ENCODE measurements at regions not wholly inside any gene's neighbourhood (a gene's known extent, or its start where the extent isn't known, plus 50 kb on each side); places are given as distances from the start of the nearest gene placed in this dataset.
A peak's percentile ranks its signal among the peaks of the same experiment; 100 is the strongest.

DNA sequence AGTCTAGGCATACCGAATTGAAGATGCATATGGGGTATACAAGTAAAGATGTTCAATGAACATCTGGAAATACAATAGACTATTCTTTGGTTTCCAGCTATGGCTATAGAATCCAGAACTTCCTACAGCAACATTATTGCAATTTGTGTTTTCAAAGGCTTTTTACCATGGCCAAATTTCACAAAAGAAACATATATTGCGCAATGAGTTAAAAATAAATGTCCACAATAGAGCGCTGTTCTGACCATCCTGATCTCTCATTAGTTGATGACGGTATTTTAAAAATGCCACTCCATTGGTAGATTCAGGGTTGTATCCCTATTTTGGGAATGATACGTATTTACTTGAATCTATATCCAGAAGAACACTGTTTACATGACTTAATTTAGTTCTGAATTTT, 139.2 kb downstream of the LINC00632 start:
- DNase-seq (ENCODE audit: low spot score), result no peak

DNA sequence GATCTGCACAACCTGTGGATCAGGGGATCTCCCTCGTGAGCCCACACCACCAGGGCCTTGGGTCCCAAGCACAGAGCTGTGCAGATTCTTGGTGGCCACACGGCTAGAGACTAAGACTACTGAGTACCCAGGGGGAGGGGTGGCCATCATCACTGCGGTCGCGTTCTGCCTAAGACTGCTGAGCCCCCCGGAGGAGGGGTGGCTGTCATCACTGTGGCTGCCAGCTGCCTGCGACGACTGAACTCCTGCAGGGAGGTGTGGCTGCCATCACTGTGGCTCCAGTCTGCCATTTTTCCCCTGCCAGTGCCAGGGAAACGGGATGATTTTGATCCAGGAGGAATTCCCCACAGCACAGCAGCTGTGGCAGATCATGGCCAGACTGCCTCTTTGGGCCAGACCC, 141.7 kb upstream of the SPANXB1 start:
- DNase-seq (ENCODE audit: low spot score), result no peak

DNA sequence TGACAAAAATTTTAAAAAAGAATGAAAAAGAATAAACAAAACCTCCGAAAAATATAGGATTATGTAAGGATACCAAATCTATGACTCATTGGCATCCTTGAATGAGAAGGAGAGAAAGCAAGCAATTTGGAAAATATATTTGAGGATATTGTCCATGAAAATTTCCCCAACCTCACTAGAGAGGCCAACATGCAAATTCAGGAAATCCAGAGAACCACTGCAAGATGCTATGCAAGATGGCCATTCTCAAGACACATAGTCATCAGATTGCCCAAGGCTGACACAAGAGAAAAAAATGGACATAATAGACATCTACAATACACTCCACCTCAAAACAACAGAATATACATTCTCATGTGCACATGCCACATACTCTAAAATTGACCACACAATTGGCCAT, 135.9 kb upstream of the SPANXB1 start:
- no peak for DNase-seq (ENCODE audit: low spot score)

DNA sequence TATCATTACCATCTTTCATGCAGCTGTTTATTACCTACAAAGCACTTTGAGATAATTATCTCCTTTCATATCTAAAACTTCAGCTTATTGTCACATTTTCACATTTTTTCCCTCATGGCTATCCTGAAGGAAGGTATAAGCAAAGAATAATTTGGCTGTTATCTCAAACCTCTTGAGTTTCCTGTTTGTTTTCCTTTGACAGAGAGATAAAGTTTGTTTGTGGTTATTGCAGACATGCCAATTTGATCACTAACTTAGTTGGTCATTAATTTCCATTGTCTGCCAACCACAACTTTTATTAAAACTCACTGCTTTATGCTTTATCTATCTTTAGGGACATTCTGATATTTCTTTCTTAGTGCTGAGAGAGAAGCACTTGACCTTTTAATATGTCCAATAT, 89.8 kb upstream of the SPANXB1 start:
- DNase-seq (ENCODE audit: low spot score), result no peak

DNA sequence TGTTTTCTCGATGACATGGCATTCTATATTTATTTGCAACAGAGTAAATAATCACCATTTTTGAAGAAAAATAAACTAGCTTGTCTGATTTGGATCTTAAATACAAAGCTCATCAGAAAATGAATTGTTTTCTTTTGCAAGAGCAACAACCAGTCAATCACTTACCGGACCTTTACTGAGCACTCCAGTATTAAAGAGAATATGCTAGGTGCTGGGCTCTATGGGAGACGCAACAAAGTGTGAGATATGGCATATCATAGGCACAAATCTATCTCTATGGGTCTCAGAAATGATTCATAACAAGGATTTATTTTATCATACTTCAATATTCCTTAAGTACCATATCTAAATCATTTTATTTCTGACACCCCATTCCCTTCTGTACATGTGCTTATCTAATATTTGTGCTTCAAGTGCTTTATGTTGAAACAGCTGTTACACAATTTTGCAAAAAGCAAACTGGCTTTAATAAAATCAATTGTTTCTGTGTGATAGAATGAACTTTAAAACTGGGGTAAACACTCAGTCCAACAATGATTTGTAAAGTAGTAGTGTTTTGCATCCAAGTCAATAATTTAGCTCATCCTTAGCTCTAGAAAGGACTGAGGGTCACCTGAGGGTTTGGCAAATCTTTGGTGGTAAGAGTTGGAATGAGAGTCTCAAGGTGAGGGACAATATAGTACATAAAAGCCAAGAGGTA, 88.4 kb upstream of the SPANXB1 start:
- DNase-seq (ENCODE audit: low spot score), result no peak

DNA sequence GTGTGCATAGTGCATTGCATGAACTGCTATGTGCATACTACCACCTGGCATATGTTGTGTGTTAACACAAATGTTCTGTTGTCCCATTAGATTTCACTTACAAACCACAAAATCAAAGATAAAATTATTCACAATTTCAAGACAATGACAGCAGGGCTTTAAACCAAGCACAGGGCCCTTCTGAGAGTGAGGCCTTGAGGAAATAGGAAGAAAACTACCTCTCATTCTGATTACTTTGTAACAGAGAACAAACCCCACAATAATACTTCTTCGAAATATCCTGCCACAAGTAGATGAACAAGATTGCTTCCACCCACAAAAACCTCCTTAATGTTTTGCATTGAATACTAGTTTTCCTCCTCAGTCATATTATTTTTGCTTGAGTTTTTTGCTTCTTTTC, 85.5 kb upstream of the SPANXB1 start:
- no peak for DNase-seq (ENCODE audit: low spot score)

DNA sequence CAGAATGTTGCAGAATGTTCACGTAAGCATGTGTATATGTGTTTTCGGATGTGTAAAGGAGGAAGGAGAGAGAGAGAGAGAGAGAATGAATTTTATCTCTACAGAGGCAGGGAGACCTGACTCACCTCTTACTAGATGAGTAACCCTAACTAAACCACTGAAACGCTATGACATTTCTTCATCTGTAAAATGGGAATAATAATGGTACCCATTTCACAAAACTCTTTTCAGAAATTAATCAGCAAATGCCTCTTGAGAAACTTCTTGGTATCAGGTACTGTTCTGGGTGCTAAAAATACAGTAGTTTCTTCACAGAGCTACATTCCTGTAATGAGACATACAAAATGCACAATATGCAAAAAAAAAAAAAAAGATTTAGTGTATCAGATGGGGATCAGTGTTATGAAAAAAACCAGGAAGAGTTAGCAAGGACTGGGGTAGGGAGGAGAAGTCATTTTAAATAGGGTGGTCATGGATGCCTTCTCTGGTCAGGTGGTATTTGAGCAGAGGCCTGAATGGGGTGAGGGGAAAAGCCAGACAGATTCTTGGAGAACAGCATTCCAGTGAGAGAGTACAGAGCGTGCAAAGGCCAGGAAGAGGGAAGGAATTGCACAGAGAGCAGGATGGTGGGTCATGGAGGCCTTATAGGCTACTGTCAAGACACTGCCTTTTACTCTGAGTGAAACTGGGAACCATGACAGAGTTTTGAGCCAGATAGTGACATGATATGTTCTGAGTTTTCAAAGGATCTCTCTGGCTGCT, 84.9 kb upstream of the SPANXB1 start:
- DNase-seq (ENCODE audit: low spot score), result no peak

DNA sequence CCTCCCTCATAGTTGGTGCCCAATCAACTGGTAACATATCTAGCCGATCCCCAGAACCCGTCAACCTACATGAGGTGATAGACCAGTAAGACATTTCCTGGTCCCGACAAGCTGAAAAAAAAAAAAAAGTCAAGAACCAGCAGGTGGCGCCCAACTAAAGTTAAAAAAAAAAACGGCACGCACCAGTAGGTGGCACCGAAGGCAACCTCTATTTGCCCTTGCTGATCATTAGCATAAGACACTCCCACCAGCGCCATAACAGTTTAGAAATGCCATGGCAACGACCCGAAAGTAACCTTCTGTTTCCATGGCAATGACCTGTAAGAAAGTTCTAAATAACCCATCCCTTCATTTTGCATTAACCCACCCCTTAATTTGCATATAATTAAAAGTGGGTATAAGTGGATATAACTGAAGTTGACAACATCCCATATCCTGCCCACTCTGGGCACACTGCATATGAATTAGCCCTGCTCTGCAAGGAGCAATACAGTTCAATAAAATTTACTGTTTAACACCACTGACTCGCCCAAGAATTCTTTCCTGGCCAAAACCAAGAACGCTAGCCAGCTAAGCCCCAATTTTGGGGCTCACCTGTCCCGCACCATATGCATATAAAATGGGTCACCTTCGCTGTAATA, 83.9 kb upstream of the SPANXB1 start:
- DNase-seq (ENCODE audit: low spot score), result peak; percentile 54

DNA sequence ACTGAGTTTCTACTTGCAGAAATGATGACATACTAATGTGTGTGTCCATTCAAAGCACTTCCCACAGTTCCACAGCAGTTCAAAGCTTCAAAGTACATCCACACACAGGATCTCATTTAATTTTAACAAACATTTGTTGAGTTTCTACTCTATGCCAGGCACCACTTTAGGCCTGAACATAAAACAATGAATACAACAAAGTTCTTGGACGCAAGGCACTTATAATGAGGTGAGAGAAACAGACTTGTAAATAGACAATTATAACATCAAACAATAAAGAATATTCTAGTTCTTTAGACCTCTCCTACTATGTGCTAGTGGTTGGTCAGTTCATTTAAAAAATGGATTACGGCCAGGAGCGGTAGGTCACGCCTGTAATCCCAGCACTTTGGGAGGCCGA, 82.0 kb upstream of the SPANXB1 start:
- DNase-seq (ENCODE audit: low spot score), result no peak

DNA sequence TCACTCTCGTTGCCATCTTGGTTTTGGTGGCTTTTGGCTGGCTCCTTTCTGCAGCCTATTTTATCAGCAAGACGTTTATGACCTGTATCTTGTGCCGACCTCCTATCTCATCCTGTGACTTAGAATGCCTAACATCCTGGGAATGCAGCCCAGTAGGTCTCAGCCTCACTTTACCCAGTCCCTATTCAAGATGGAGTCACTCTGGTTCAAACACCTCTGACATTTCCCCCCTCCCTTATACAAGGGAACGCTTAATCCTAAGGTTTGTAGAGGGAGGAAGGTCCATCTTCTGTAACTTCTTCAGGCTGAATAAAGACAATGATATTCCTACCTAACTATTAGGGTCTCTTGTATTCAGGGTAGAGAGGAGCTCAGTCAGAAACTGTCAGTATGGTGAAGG, 79.3 kb upstream of the SPANXB1 start:
- DNase-seq (ENCODE audit: low spot score), result no peak

DNA sequence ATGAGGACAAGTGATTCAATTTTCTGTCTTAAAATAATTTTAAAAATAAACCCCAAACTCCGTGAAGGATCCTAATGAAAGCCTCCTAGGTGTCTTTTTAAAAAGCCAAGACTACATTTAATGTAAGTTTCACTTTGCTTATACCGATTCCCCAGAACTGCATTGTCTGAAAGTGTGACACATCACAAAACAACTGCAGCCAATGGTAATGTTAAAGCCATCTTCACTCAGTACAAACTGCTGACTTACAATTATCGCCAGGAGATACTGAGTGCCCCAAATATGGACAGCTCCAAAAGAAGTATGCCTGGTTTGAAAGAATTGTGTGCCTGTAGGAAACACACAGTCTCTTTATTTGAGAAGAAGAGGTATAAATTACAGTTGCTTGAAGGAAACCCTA, 73.7 kb upstream of the SPANXB1 start:
- no peak for DNase-seq (ENCODE audit: low spot score)

DNA sequence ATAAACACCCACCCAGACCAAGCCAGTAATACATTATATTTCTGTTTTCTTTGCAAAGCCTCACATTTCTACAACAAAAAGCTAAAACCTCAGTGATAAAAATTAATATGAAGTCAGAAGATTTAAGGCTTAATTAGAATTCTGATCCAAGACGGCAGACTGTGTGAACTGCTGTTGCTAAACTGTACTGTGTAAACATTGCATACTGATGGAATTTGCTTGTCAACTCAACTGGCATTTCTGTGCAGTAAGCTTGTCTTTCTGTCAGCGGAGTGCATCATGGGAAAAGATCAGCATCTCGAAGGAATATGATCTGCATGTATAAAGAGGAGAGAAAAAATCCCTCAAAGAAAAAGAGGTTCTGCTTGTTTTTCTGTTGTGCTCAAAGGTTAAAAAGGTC, 69.4 kb upstream of the SPANXB1 start:
- DNase-seq (ENCODE audit: low spot score), result no peak

DNA sequence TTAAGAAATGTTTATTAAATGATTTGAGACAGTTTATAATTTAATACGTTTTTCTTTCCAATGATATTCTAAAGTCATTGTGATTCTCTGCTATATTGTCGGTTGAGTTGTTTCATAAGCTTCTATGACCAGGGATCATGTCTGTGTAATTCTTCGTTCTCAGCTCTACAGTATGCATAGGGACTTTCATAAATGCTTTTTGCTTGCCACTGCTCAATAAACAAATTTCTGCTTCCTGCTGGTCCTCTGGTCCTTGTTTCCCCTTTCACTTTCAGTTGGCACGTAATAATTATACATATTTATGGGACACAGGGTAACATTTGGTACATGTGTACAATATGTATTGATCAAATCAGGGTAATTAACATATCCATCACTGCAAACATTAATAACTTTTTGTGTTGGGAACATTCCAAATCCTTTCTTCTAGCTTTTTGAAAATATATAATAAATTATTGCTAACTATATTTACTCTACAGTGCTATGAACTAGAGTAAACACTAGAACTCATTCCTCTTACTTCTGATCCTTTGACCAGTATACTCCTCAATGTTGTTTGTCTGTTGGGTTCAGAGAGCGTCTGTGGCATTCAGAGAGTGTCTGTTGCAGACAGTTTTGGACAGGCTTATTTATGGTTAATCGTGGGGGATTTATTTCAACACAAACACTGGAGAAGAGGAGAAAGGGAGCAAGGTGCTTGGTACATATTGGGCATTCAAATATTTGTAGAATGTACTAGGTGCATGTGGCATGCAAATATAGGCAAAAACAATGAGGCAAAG, 68.3 kb upstream of the SPANXB1 start:
- DNase-seq (ENCODE audit: low spot score), result no peak

DNA sequence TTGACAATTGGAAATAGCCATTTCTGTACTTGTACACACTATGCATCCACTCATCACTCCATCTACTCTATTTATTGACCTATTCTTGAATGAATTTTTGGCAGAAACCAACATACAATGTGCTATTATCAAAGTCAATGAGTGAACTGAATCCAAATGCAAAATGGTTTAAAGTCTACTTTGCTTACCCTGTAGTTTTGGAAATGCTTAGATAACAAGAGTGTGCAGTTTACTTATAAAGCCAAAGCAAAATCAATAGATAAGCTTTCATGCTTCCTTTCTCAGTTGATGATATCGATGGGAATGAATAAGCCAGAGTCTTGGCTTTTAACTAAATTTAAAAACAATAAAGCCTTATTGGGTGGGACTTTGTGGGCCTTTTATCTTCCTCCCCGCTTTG, 58.9 kb upstream of the SPANXB1 start:
- DNase-seq (ENCODE audit: low spot score), result no peak

DNA sequence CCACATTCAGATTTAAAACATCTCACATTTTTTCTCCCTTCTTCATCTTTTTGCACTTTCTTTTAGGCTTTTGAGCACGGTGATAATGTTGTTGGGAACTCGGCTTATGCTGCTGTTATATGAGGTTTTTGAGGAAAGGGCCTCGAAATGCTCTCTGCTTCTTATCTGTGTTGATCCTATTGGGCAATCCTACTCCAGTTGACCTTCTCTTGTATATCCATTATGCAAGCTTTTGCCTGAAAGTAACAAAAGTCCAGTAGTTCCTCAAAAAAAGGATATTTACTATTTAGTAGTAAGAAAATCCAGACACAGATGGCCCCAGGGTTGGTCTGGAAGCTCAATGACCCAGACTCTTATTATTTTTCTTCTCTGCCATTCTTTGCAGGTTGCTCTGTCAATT, 57.7 kb upstream of the SPANXB1 start:
- DNase-seq (ENCODE audit: low spot score), result no peak

DNA sequence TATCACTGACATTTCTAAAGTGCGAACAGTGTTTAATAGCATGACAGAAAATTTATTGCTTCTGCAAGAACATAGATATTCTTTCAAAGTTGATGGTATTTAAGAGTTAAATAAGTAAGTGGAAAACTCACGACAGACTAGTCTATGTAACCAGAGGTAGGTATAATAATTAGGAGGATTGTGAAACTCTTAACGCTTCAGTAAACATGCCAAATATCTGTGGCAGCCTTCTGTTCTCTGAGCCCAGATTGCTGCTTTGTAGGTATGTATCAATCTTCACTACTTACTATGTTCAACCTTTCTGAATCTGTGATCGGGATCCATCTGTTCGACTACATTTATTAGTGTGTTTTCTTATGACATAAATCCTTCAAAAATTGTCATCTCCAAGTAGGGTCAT, 53.6 kb upstream of the SPANXB1 start:
- no peak for DNase-seq (ENCODE audit: low spot score)

DNA sequence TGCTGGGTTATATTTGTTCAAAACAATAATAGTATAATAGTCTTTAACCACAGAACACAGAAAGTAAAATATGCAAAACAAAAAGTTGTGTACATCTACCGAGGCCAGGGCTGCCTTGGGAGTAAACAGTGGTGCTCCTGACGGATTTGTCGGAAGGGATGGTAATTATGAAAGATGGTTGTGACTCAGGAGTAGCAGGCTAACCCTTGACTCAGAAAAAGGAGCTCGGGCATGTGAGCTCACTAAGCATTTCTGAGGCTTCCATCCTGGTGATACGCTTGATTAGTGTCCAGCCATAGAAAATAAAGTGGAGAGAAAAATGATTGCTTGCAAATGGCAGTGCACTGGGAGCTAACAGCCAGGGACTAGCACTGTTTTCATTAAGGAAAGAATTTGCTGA, 53.2 kb upstream of the SPANXB1 start:
- DNase-seq (ENCODE audit: low spot score), result no peak

Data from globus pallidus (tissue), 1 donor.